Rectal smooth muscle tissue (tissue), 1 donor: ENCODE measurements at regions not wholly inside any gene's neighbourhood (a gene's known extent, or its start where the extent isn't known, plus 50 kb on each side); places are given as distances from the start of the nearest gene placed in this dataset.

ENCODE experiments used
- H3K27ac ChIP-seq: one replicate; pipeline ENCODE4 v1.7.0; 2013; ENCODE audit warnings: low read depth, low read length, inconsistent platforms
- H3K27me3 ChIP-seq: one replicate; pipeline ENCODE4 v1.7.0; 2013; ENCODE audit warnings: low read length; ENCODE audit not compliant: control insufficient read depth, insufficient read depth
- H3K36me3 ChIP-seq: one replicate; pipeline ENCODE4 v1.7.0; 2013; ENCODE audit warnings: low read length; ENCODE audit not compliant: control insufficient read depth, insufficient read depth
- H3K4me1 ChIP-seq: one replicate; pipeline ENCODE4 v1.7.0; 2013; ENCODE audit warnings: low read length; ENCODE audit not compliant: control insufficient read depth, insufficient read depth
- H3K4me3 ChIP-seq: one replicate; pipeline ENCODE4 v1.7.0; 2013; ENCODE audit warnings: low read length
- H3K9ac ChIP-seq: one replicate; pipeline ENCODE4 v1.7.0; 2013; ENCODE audit warnings: low read length

- Histone ChIP-seq H3K36me3 (no peaks in the 10 kb centered on the region), H3K9ac (no peak overlapping the region), H3K27ac (no peak overlapping the region), H3K4me1 (no peaks in the 10 kb centered on the region), H3K27me3 (no peaks in the 10 kb centered on the region), H3K4me3 (no peak overlapping the region)
These were observed 380.6 kb upstream of the DCN start for GRCh38 chr12:91563011-91563765.

GRCh38 chr12:91562476-91562875 is 379.9 kb upstream of the DCN start:
- Histone ChIP-seq H3K27ac (no peak overlapping the region), H3K36me3 (no peaks in the 10 kb centered on the region), H3K9ac (no peak overlapping the region), H3K4me3 (no peak overlapping the region), H3K27me3 (no peaks in the 10 kb centered on the region), H3K4me1 (no peaks in the 10 kb centered on the region)

GRCh38 chr12:91561958-91562325 is 379.3 kb upstream of the DCN start:
- Histone ChIP-seq H3K4me1 (no peaks in the 10 kb centered on the region), H3K36me3 (no peaks in the 10 kb centered on the region), H3K9ac (no peak overlapping the region), H3K27ac (no peak overlapping the region), H3K4me3 (no peak overlapping the region), H3K27me3 (no peaks in the 10 kb centered on the region)

- no peak overlapping the region for H3K9ac ChIP-seq
- no peak overlapping the region for H3K4me3 ChIP-seq
- no peaks in the 10 kb centered on the region for H3K4me1 ChIP-seq
- H3K27ac ChIP-seq, result no peak overlapping the region
- H3K36me3 ChIP-seq, result no peaks in the 10 kb centered on the region
- no peaks in the 10 kb centered on the region for H3K27me3 ChIP-seq
These were observed 378.8 kb upstream of the DCN start for GRCh38 chr12:91561301-91561957.

- Histone ChIP-seq H3K36me3 (no peaks in the 10 kb centered on the region), H3K9ac (no peak overlapping the region), H3K4me3 (no peak overlapping the region), H3K4me1 (no peaks in the 10 kb centered on the region), H3K27ac (no peak overlapping the region), H3K27me3 (no peaks in the 10 kb centered on the region)
These were observed 374.3 kb upstream of the DCN start for GRCh38 chr12:91556909-91557308.

- no peaks in the 10 kb centered on the region for H3K36me3 ChIP-seq
- no peaks in the 10 kb centered on the region for H3K27me3 ChIP-seq
- no peaks in the 10 kb centered on the region for H3K4me1 ChIP-seq
- no peak overlapping the region for H3K9ac ChIP-seq
- H3K4me3 ChIP-seq, result no peak overlapping the region
- no peak overlapping the region for H3K27ac ChIP-seq
These were observed 373.1 kb upstream of the DCN start for GRCh38 chr12:91555436-91556415.

- no peaks in the 10 kb centered on the region for H3K36me3 ChIP-seq
These were observed 369.3 kb upstream of the DCN start for GRCh38 chr12:91551927-91552326.

GRCh38 chr12:91551242-91551641 is 368.6 kb upstream of the DCN start:
- no peaks in the 10 kb centered on the region for H3K4me1 ChIP-seq
- no peaks in the 10 kb centered on the region for H3K36me3 ChIP-seq
- no peak overlapping the region for H3K27ac ChIP-seq
- no peak overlapping the region for H3K4me3 ChIP-seq
- no peak overlapping the region for H3K9ac ChIP-seq
- no peaks in the 10 kb centered on the region for H3K27me3 ChIP-seq

More at GRCh38 chr12:91551927-91552326, 369.3 kb upstream of the DCN start:
- Histone ChIP-seq H3K9ac (no peak overlapping the region), H3K27ac (no peak overlapping the region), H3K27me3 (no peaks in the 10 kb centered on the region), H3K4me1 (no peaks in the 10 kb centered on the region), H3K4me3 (no peak overlapping the region)

GRCh38 chr12:91542666-91543065 is 360.0 kb upstream of the DCN start:
- no peak overlapping the region for H3K9ac ChIP-seq
- H3K36me3 ChIP-seq, result no peaks in the 10 kb centered on the region
- no peak overlapping the region for H3K27ac ChIP-seq
- H3K4me3 ChIP-seq, result no peak overlapping the region
- H3K4me1 ChIP-seq, result no peaks in the 10 kb centered on the region
- H3K27me3 ChIP-seq, result no peaks in the 10 kb centered on the region

GRCh38 chr12:91542067-91542466 is 359.4 kb upstream of the DCN start:
- no peaks in the 10 kb centered on the region for H3K36me3 ChIP-seq
- H3K4me1 ChIP-seq, result no peaks in the 10 kb centered on the region
- H3K27me3 ChIP-seq, result no peaks in the 10 kb centered on the region
- H3K9ac ChIP-seq, result no peak overlapping the region
- H3K4me3 ChIP-seq, result no peak overlapping the region
- H3K27ac ChIP-seq, result no peak overlapping the region

- H3K36me3 ChIP-seq, result no peaks in the 10 kb centered on the region
These were observed 355.8 kb upstream of the DCN start for GRCh38 chr12:91538418-91538817.

GRCh38 chr12:91533366-91533765 is 350.7 kb upstream of the DCN start:
- Histone ChIP-seq H3K4me3 (no peak overlapping the region), H3K4me1 (no peaks in the 10 kb centered on the region), H3K27ac (no peak overlapping the region), H3K27me3 (no peaks in the 10 kb centered on the region), H3K9ac (no peak overlapping the region), H3K36me3 (no peaks in the 10 kb centered on the region)

More at GRCh38 chr12:91538418-91538817, 355.8 kb upstream of the DCN start:
- H3K9ac ChIP-seq, result no peak overlapping the region
- no peak overlapping the region for H3K27ac ChIP-seq
- H3K4me3 ChIP-seq, result no peak overlapping the region
- no peaks in the 10 kb centered on the region for H3K27me3 ChIP-seq
- no peaks in the 10 kb centered on the region for H3K4me1 ChIP-seq
